IMR-90 (cell line): ENCODE measurements at regions not wholly inside any gene's neighbourhood (a gene's known extent, or its start where the extent isn't known, plus 50 kb on each side); places are given as distances from the start of the nearest gene placed in this dataset.
A peak's percentile ranks its signal among the peaks of the same experiment; 100 is the strongest.

Experiments used
- ATAC-seq: fragments of 200-7000 bp; cut with Tn5 transposase; 2 replicates; pipeline ENCODE4 v1.9.1; 2020; ENCODE audit warnings: low read depth, mild to moderate bottlenecking, moderate library complexity
- BruUV-seq: library from RNA; stranded (reverse); fragments of 400-500 nt; replicated peaks from 2 replicates; lab custom pipeline; 2021; lab: Mats Ljungman, UMichigan
- CTCF ChIA-PET: fragments of 300-600 bp; formaldehyde crosslinking; extraction: SDS; loops from one replicate; lab custom pipeline; 2021; ENCODE audit warnings: antibody characterized with exemption; lab: Yijun Ruan, JAX
- POLR2A ChIA-PET: fragments of 300-600 bp; sonication (Branson Sonifier 250); formaldehyde crosslinking; loops from one replicate; lab custom pipeline; 2022; ENCODE audit warnings: antibody characterized with exemption; ENCODE audit not compliant: unreplicated experiment; lab: Charles Lee
- DNase-seq: peaks from one replicate; pipeline ENCODE4 v3.0.0; 2013
- H2AFZ ChIP-seq: replicated peaks from 2 replicates; pipeline ENCODE3; 2013; ENCODE audit warnings: low read length, mild to moderate bottlenecking; ENCODE audit not compliant: poor library complexity
- H2AK5ac ChIP-seq: 2 replicates; pipeline ENCODE4 v1.6.1; 2013; ENCODE audit warnings: low read depth, low read length, inconsistent platforms
- H2AK9ac ChIP-seq: replicated peaks from 2 replicates; pipeline ENCODE3; 2013; ENCODE audit warnings: mild to moderate bottlenecking, low read depth, low read length, moderate library complexity; ENCODE audit not compliant: poor library complexity
- H2BK120ac ChIP-seq: 2 replicates; pipeline ENCODE4 v1.6.1; 2013; ENCODE audit warnings: low read depth, low read length, inconsistent platforms
- H2BK15ac ChIP-seq: 3 replicates; pipeline ENCODE4 v1.6.1; 2013; ENCODE audit warnings: low read depth, low read length, inconsistent platforms
- H2BK20ac ChIP-seq: 2 replicates; pipeline ENCODE4 v1.6.1; 2013; ENCODE audit warnings: low read depth, mild to moderate bottlenecking, inconsistent platforms, low read length, moderate library complexity
- H2BK5ac ChIP-seq: 2 replicates; pipeline ENCODE4 v1.6.1; 2013; ENCODE audit warnings: mild to moderate bottlenecking, low read depth, low read length, inconsistent platforms; ENCODE audit not compliant: poor library complexity, severe bottlenecking
- H3K14ac ChIP-seq: replicated peaks from 2 replicates; pipeline ENCODE4 v1.6.1; 2013; ENCODE audit warnings: low read depth, low read length, inconsistent platforms
- H3K18ac ChIP-seq: 2 replicates; pipeline ENCODE4 v1.6.1; 2013; ENCODE audit warnings: low read depth, low read length, control low read depth
- H3K23ac ChIP-seq: 2 replicates; pipeline ENCODE4 v1.6.1; 2013; ENCODE audit warnings: low read depth, low read length, inconsistent platforms
- H3K27ac ChIP-seq: 2 replicates; pipeline ENCODE4 v1.5.1; 2013; ENCODE audit warnings: mild to moderate bottlenecking, control low read depth, low read length; ENCODE audit not compliant: insufficient read depth
- H3K27me3 ChIP-seq: 2 replicates; pipeline ENCODE4 v1.6.1; 2013; ENCODE audit warnings: low read length; ENCODE audit not compliant: control insufficient read depth, insufficient read depth
- H3K36me3 ChIP-seq: 2 replicates; pipeline ENCODE4 v1.6.1; 2013; ENCODE audit warnings: low read length, mixed read lengths; ENCODE audit not compliant: control insufficient read depth, insufficient read depth
- H3K4ac ChIP-seq: 2 replicates; pipeline ENCODE4 v1.6.1; 2013; ENCODE audit warnings: low read depth, low read length, inconsistent platforms
- H3K4me1 ChIP-seq: 2 replicates; pipeline ENCODE4 v1.6.1; 2013; ENCODE audit warnings: low read length, mixed read lengths; ENCODE audit not compliant: control insufficient read depth, insufficient read depth
- H3K4me2 ChIP-seq: 2 replicates; pipeline ENCODE4 v1.6.1; 2013; ENCODE audit warnings: low read depth, mild to moderate bottlenecking, control low read depth, low read length, moderate library complexity
- H3K4me3 ChIP-seq: 2 replicates; pipeline ENCODE4 v1.5.1; 2013; ENCODE audit warnings: low read depth, mild to moderate bottlenecking, control low read depth, low read length, moderate library complexity; ENCODE audit not compliant: insufficient read depth
- H3K56ac ChIP-seq: 2 replicates; pipeline ENCODE4 v1.6.1; 2013; ENCODE audit warnings: low read length, inconsistent platforms; ENCODE audit not compliant: insufficient read depth; ENCODE audit errors: extremely low read depth
- H3K79me1 ChIP-seq, 2 experiments: 2 replicates each; pipeline ENCODE4 v1.6.1; 2013; ENCODE audit warnings: low read length in 2 of 2, inconsistent platforms in 1 of 2, low read depth in 1 of 2
- H3K9ac ChIP-seq: 2 replicates; pipeline ENCODE4 v1.6.1; 2013; ENCODE audit warnings: low read depth, low read length, control low read depth
- H3K9me1 ChIP-seq: 2 replicates; pipeline ENCODE4 v1.6.1; 2013; ENCODE audit warnings: low read length, inconsistent platforms; ENCODE audit not compliant: insufficient read depth
- H3K9me3 ChIP-seq: 2 replicates; pipeline ENCODE4 v1.6.1; 2013; ENCODE audit warnings: low read length; ENCODE audit not compliant: control insufficient read depth, insufficient read depth
- H4K20me1 ChIP-seq: 2 replicates; pipeline ENCODE4 v1.6.1; 2013; ENCODE audit warnings: low read length, inconsistent platforms; ENCODE audit not compliant: insufficient read depth
- H4K5ac ChIP-seq: 2 replicates; pipeline ENCODE4 v1.6.1; 2013; ENCODE audit warnings: mild to moderate bottlenecking, low read depth, low read length, control low read depth
- H4K8ac ChIP-seq, 2 experiments: 2 replicates each; pipeline ENCODE4 v1.6.1; 2013; ENCODE audit warnings: low read depth in 2 of 2, low read length in 2 of 2, control low read depth in 1 of 2, inconsistent platforms in 1 of 2
- H4K91ac ChIP-seq: 2 replicates; pipeline ENCODE4 v1.6.1; 2013; ENCODE audit warnings: low read depth, low read length, inconsistent platforms; ENCODE audit not compliant: insufficient read depth
- CHD1 ChIP-seq: IDR thresholded peaks from 2 replicates; pipeline ENCODE4 v1.6.1; 2012; ENCODE audit warnings: low read depth, low read length, improper control_type of control experiment
- CTCF ChIP-seq: conservative IDR thresholded peaks from 2 replicates; pipeline ENCODE4 v1.5.1; 2012; ENCODE audit warnings: mild to moderate bottlenecking, low read depth, low read length, improper control_type of control experiment
- MAZ ChIP-seq: IDR thresholded peaks from 2 replicates; pipeline ENCODE4 v1.6.1; 2012; ENCODE audit warnings: low read depth, mild to moderate bottlenecking, low read length, improper control_type of control experiment, moderate library complexity, borderline replicate concordance
- NFE2L2 ChIP-seq: fragments of 150-350 bp; IDR thresholded peaks from 2 replicates; pipeline ENCODE4 v1.6.1; 2016; ENCODE audit warnings: low read depth, mild to moderate bottlenecking, low read length
- POLR2A ChIP-seq: IDR thresholded peaks from 2 replicates; pipeline ENCODE4 v1.6.1; 2012; ENCODE audit warnings: mild to moderate bottlenecking, low read depth, low read length
- RAD21 ChIP-seq: IDR thresholded peaks from 2 replicates; pipeline ENCODE4 v1.6.1; 2012; ENCODE audit warnings: low read length, improper control_type of control experiment
- RCOR1 ChIP-seq: IDR thresholded peaks from 2 replicates; pipeline ENCODE4 v1.6.1; 2012; ENCODE audit warnings: mild to moderate bottlenecking, low read length, improper control_type of control experiment; ENCODE audit not compliant: insufficient replicate concordance
- RFX5 ChIP-seq: IDR thresholded peaks from 2 replicates; pipeline ENCODE4 v1.8.0; 2012; ENCODE audit warnings: low read depth, mild to moderate bottlenecking, low read length, moderate library complexity
- WGBS, 2 experiments: methylation state at CpG; one replicate each; pipeline versions ENCODE4 v1.1.5 to v1.1.7; 2013; ENCODE audit warnings: missing lambda C conversion rate in 2 of 2; ENCODE audit not compliant: insufficient read length in 1 of 2; ENCODE audit errors: extremely low coverage in 2 of 2; 5-methylcytosine and 5-hydroxymethylcytosine counted together
- dilution Hi-C: fragments of 300-500 bp; cut with HindIII; formaldehyde crosslinking; loops from one replicate; pipeline ENCODE4 v1.14.3; 2018; ENCODE audit warnings: low sequenced_read_pairs; ENCODE audit not compliant: unreplicated experiment
- in situ Hi-C: fragments of 300-500 bp; cut with MboI; formaldehyde crosslinking; loops from 3 replicates; pipeline ENCODE4 v1.14.3; 2019; ENCODE audit warnings: low sequenced_read_pairs, inconsistent platforms, mixed read lengths
- intact Hi-C: fragments of 100-400 bp; cut with micrococcal nuclease; formaldehyde crosslinking; loops from 2 replicates; pipeline ENCODE4 v1.10.0; 2022

GRCh38 chr7:130932667-130933432, 198.8 kb upstream of the KLF14 start:
- Histone ChIP-seq H2BK20ac (no peak overlapping the region), H2BK120ac (no peak overlapping the region), H2AK9ac (no peak overlapping the region), H3K4me3 (no peak overlapping the region), H4K5ac (0 out of 2 replicates have a peak overlapping the region, but pooled peaks have one; percentile 27), H2BK15ac (no peak overlapping the region), H3K4ac (no peak overlapping the region), H3K79me1 (peaks cover 3 to 68% of the 10 kb centered on the region in 2 experiments), H3K9me3 (no peaks in the 10 kb centered on the region), H3K23ac (no peak overlapping the region; the same call in 1 of the 2 replicates), H2AK5ac (peak overlapping the region; percentile 5; the same call in 1 of the 2 replicates), H3K14ac (no peak overlapping the region), H3K27me3 (no peaks in the 10 kb centered on the region), H3K56ac (no peak overlapping the region), H3K36me3 (peaks cover 15% of the 10 kb centered on the region), H4K20me1 (peaks cover 54% of the 10 kb centered on the region; the same call in 1 of the 2 replicates), H4K91ac (no peak overlapping the region), H3K4me2 (no peak overlapping the region), H3K18ac (no peak overlapping the region), H3K9ac (no peak overlapping the region), H2BK5ac (no peak overlapping the region), H3K4me1 (peaks cover 8% of the 10 kb centered on the region), H2AFZ (no peak overlapping the region), H3K27ac (no peak overlapping the region), H4K8ac (no peak overlapping the region; a peak in 1 of 4 replicates), H3K9me1 (peaks cover 28% of the 10 kb centered on the region)
- no peak for TF ChIP-seq RCOR1
- TF ChIP-seq CHD1, result no peak
- no peak for TF ChIP-seq RAD21
- no peak for TF ChIP-seq CTCF
- no peak for TF ChIP-seq RFX5
- no peak for TF ChIP-seq NFE2L2
- no peak for TF ChIP-seq POLR2A
- no peak for TF ChIP-seq MAZ
- DNase-seq, result no peak
- no peak for ATAC-seq
- WGBS, 2 experiments, result 100% methylated on average over 5 of the region's 11 CpGs; no CpG with 5 or more reads in 1 of the 2 experiments
- in situ Hi-C loops (no loop called here), dilution Hi-C loops (no loop called here), intact Hi-C loops (no loop called here)
- POLR2A ChIA-PET, result no interaction called here
- BruUV-seq, result TSS peak; percentile 4
- CTCF ChIA-PET, result no interaction called here
